CD4-positive, alpha-beta T cell (primary cell): ENCODE measurements at regions not wholly inside any gene's neighbourhood (a gene's known extent, or its start where the extent isn't known, plus 50 kb on each side); places are given as distances from the start of the nearest gene placed in this dataset.

Source experiments
- ATAC-seq: fragments of 200-7000 bp; cut with Tn5 transposase; one replicate; pipeline ENCODE4 v1.10.0; 2022; ENCODE audit warnings: mild to moderate bottlenecking; ENCODE audit not compliant: poor library complexity
- CTCF ChIA-PET: fragments of 350-600 bp; sonication (Branson Sonifier 250); formaldehyde crosslinking; loops from one replicate; lab custom pipeline; 2021; ENCODE audit warnings: antibody characterized with exemption, inconsistent platforms; lab: Charles Lee
- POLR2A ChIA-PET: fragments of 350-600 bp; sonication (Branson Sonifier 250); formaldehyde crosslinking; loops from one replicate; lab custom pipeline; 2021; ENCODE audit warnings: antibody characterized with exemption, inconsistent platforms; lab: Charles Lee
- DNase-seq, 14 experiments: peaks; one replicate each; pipeline ENCODE4 v3.0.0-alpha.2; 2013 to 2020; ENCODE audit warnings: mixed read lengths in 2 of 14
- H3K27ac ChIP-seq, 2 donors: one replicate each; pipeline versions ENCODE4 v1.5.1 to v1.7.0; 2013; ENCODE audit warnings: low read length in 2 of 2, low read depth in 1 of 2, mild to moderate bottlenecking in 1 of 2
- H3K27me3 ChIP-seq, 2 experiments: 1 replicate in 1 of 2; 2 replicates in 1 of 2; pipeline versions ENCODE4 v1.6.1 to v1.7.0; 2013; ENCODE audit warnings: low read length in 2 of 2, control low read depth in 1 of 2, mild to moderate bottlenecking in 1 of 2, moderate library complexity in 1 of 2; ENCODE audit not compliant: insufficient read depth in 2 of 2, control insufficient read depth in 1 of 2
- H3K36me3 ChIP-seq: one replicate; pipeline ENCODE4 v1.6.1; 2013; ENCODE audit warnings: low read length, control low read depth; ENCODE audit not compliant: insufficient read depth
- H3K4me1 ChIP-seq: one replicate; pipeline ENCODE4 v1.6.1; 2013; ENCODE audit warnings: low read length, control low read depth; ENCODE audit not compliant: insufficient read depth
- H3K4me3 ChIP-seq: one replicate; pipeline ENCODE4 v1.5.1; 2013; ENCODE audit warnings: mild to moderate bottlenecking, low read length, moderate library complexity
- H3K9me3 ChIP-seq, 2 experiments: 1 replicate in 1 of 2; 2 replicates in 1 of 2; pipeline versions ENCODE4 v1.6.1 to v1.7.0; 2013; ENCODE audit warnings: low read length in 2 of 2, mild to moderate bottlenecking in 2 of 2, control low read depth in 1 of 2, moderate library complexity in 1 of 2; ENCODE audit not compliant: control insufficient read depth in 1 of 2, insufficient read depth in 1 of 2
- H3K27ac Mint-ChIP-seq: one replicate; pipeline ENCODE4 v1.8.0; 2020; ENCODE audit warnings: mixed read lengths
- H3K27me3 Mint-ChIP-seq: one replicate; pipeline ENCODE4 v1.8.0; 2021; ENCODE audit warnings: mixed read lengths
- H3K36me3 Mint-ChIP-seq: one replicate; pipeline ENCODE4 v1.8.0; 2021; ENCODE audit warnings: low read depth, mixed read lengths
- H3K4me1 Mint-ChIP-seq: one replicate; pipeline ENCODE4 v1.8.0; 2021; ENCODE audit warnings: low read depth, mixed read lengths
- H3K4me3 Mint-ChIP-seq: one replicate; pipeline ENCODE4 v1.8.0; 2020; ENCODE audit warnings: mild to moderate bottlenecking, mixed read lengths
- H3K9me3 Mint-ChIP-seq: one replicate; pipeline ENCODE4 v1.8.0; 2020; ENCODE audit warnings: mixed read lengths
- intact Hi-C, 2 experiments: fragments of 100-400 bp; cut with DNase I in 1 of 2; cut with micrococcal nuclease in 1 of 2; formaldehyde crosslinking; loops; one replicate each; pipeline versions ENCODE4 v1.15.1 to v1.9.0; 2023 to 2025; cut with DNase I, micrococcal nuclease
- TF ChIP-seq, protein P1 (sequence below): fragments of 200-600 bp; IDR thresholded peaks from one replicate; pipeline ENCODE4 v1.8.0; 2022; ENCODE audit warnings: antibody characterized with exemption, mild to moderate bottlenecking

DNA sequence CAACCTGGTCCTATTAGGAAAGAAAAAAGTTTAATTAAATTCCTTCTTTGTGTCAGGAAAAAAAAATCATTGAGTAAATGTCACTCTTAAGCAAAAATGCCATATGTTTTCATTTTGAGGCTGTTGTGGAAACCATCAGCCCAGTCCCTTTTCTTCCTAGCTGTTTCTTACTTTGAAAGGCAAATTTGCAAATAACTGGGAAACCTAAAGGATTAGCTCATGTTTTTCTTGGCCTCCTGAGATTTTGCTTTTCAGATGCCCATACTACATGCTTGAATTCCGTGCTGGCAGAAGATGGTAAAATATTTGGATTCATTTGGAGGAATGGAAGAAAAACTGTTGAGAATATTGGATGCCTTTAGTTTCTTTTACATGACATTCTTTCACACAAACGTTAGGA is 182.1 kb upstream of the ADAMTS5 start:
- H3K4me3 ChIP-seq, result no peak overlapping the region
- DNase-seq (no peak), ATAC-seq (no peak)
- peaks cover 5% of the 10 kb centered on the region for H3K9me3 Mint-ChIP-seq
- no peaks in the 10 kb centered on the region for H3K36me3 ChIP-seq
- ChIA-PET CTCF (no interaction called here), POLR2A (no interaction called here)
- H3K9me3 ChIP-seq, result peaks cover 0 to 4% of the 10 kb centered on the region in 2 experiments
- H3K27ac Mint-ChIP-seq, result no peak overlapping the region
- no peaks in the 10 kb centered on the region for H3K36me3 Mint-ChIP-seq
- no peaks in the 10 kb centered on the region for H3K4me1 Mint-ChIP-seq
- H3K4me1 ChIP-seq, result no peaks in the 10 kb centered on the region
- intact Hi-C loops, result no loop called here
- H3K27ac ChIP-seq, result no peak overlapping the region
- H3K27me3 ChIP-seq, result no peaks in the 10 kb centered on the region
- H3K27me3 Mint-ChIP-seq, result no peaks in the 10 kb centered on the region
- H3K4me3 Mint-ChIP-seq, result no peak overlapping the region
- TF ChIP-seq, protein P1, sequence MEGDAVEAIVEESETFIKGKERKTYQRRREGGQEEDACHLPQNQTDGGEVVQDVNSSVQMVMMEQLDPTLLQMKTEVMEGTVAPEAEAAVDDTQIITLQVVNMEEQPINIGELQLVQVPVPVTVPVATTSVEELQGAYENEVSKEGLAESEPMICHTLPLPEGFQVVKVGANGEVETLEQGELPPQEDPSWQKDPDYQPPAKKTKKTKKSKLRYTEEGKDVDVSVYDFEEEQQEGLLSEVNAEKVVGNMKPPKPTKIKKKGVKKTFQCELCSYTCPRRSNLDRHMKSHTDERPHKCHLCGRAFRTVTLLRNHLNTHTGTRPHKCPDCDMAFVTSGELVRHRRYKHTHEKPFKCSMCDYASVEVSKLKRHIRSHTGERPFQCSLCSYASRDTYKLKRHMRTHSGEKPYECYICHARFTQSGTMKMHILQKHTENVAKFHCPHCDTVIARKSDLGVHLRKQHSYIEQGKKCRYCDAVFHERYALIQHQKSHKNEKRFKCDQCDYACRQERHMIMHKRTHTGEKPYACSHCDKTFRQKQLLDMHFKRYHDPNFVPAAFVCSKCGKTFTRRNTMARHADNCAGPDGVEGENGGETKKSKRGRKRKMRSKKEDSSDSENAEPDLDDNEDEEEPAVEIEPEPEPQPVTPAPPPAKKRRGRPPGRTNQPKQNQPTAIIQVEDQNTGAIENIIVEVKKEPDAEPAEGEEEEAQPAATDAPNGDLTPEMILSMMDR, result no peak

DNA sequence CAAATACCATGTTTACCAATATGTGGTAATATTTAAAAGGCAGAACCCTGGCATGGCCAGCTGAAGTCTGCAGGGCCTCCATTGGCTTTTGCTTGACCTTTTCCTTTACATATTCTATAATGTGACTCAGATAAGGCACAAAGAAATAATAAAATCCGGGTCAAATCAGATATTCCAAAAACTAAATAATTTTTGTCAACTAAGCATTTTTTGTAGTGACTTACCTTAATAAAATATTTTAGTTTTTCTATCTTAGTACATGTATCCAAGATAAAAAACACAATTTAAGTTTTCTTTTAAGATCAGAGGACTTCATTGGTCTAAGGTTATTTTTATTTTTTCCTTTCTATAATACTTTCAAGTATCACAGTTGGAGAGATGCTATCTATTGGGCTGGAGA is 179.4 kb upstream of the ADAMTS5 start:
- Mint-ChIP-seq H3K27me3 (no peaks in the 10 kb centered on the region), H3K4me1 (no peaks in the 10 kb centered on the region), H3K27ac (no peak overlapping the region), H3K36me3 (no peaks in the 10 kb centered on the region), H3K9me3 (peaks cover 3% of the 10 kb centered on the region), H3K4me3 (no peak overlapping the region)
- H3K27ac ChIP-seq, result no peak overlapping the region
- intact Hi-C loops, result no loop called here
- H3K9me3 ChIP-seq, result peaks cover 0 to 16% of the 10 kb centered on the region in 2 experiments
- no peaks in the 10 kb centered on the region for H3K27me3 ChIP-seq
- no peak for DNase-seq
- H3K4me3 ChIP-seq, result no peak overlapping the region
- TF ChIP-seq, protein P1, result no peak
- ChIA-PET POLR2A (no interaction called here), CTCF (no interaction called here)
- no peaks in the 10 kb centered on the region for H3K4me1 ChIP-seq
- no peaks in the 10 kb centered on the region for H3K36me3 ChIP-seq
- ATAC-seq, result no peak

DNA sequence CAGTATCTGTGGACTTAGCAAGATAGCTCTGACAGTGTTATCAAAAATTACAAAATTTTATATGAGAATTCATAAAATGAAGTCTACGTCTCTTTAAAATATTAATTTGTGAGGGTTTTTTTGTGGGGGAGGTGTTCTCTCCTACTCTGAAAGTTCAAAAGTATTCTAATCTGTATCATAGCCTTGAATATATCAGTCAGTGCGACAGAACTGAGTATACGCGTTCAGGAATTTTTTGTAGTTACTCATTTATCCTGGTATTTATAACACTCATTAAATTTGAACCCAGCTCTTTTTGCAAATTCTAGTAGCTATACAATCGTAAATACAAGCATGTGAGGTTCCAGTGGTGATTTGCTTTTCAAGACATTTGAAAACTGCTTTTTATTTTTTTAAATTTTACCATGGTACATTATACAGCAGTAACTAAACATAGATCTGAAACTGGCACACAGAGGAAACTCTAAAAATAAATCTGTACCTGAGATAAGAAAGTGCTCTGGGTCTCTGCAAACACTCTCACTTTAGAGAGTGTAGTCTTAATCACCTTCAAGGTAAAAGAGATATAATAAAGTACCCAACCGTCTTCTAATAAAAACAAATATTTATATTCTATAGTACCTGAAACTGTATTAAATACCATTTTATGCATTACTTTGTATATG is 178.4 kb upstream of the ADAMTS5 start:
- ATAC-seq, result no peak
- H3K27ac ChIP-seq, result no peak overlapping the region
- no peak overlapping the region for H3K4me3 Mint-ChIP-seq

More for the DNA sequence above, 178.4 kb upstream of the ADAMTS5 start:
- no peaks in the 10 kb centered on the region for H3K27me3 Mint-ChIP-seq
- no peaks in the 10 kb centered on the region for H3K27me3 ChIP-seq
- H3K4me1 ChIP-seq, result no peaks in the 10 kb centered on the region
- TF ChIP-seq, protein P1, result no peak
- no peak overlapping the region for H3K27ac Mint-ChIP-seq
- CTCF ChIA-PET, result no interaction called here
- DNase-seq, result no peak
- POLR2A ChIA-PET, result no interaction called here
- H3K9me3 Mint-ChIP-seq, result peaks cover 3% of the 10 kb centered on the region
- H3K4me1 Mint-ChIP-seq, result no peaks in the 10 kb centered on the region
- no peak overlapping the region for H3K4me3 ChIP-seq
- intact Hi-C loops, result no loop called here
- peaks cover 0 to 19% of the 10 kb centered on the region in 2 experiments for H3K9me3 ChIP-seq
- H3K36me3 Mint-ChIP-seq, result no peaks in the 10 kb centered on the region
- H3K36me3 ChIP-seq, result no peaks in the 10 kb centered on the region
